ENCODE measurements at regions not wholly inside any gene's neighbourhood (a gene's known extent, or its start where the extent isn't known, plus 50 kb on each side); places are given as distances from the start of the nearest gene placed in this dataset.

DNA sequence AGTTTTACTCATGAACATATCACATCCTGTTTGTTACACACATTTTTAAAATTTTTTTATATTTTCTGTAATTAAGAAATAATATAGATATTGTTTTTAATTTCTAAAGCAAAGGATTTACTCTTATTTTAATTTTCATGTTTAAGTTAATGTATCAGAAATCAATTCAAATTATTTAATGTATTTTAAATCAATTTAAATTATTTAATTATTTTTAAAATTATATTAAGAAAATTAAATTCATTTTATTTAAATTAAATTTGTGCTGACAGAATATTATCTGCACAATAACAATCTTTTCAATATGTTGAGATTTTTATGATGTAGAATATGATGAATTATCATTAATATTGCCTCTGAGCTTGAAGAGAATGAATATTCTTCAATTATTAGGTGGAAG is 681.2 kb upstream of the ALCAM start:
- H3K4me1 ChIP-seq = no peaks in the 10 kb centered on the region
- no peak overlapping the region for H3K27ac ChIP-seq (replicated peaks in 1 of 4)
- no peaks in the 10 kb centered on the region for H3K36me3 ChIP-seq
- DNase-seq (ENCODE audit: extremely low spot score) = no peak
- H3K27me3 ChIP-seq = no peaks in the 10 kb centered on the region
- H3K4me3 ChIP-seq = no peak overlapping the region
- TF ChIP-seq POLR2A (IDR thresholded peaks at IDR 0.05; ENCODE audit: low read depth) (no peak), EP300 (IDR thresholded peaks at IDR 0.05) (no peak), POLR2AphosphoS5 (IDR thresholded peaks at IDR 0.05) (no peak)
- TF ChIP-seq, protein P1, sequence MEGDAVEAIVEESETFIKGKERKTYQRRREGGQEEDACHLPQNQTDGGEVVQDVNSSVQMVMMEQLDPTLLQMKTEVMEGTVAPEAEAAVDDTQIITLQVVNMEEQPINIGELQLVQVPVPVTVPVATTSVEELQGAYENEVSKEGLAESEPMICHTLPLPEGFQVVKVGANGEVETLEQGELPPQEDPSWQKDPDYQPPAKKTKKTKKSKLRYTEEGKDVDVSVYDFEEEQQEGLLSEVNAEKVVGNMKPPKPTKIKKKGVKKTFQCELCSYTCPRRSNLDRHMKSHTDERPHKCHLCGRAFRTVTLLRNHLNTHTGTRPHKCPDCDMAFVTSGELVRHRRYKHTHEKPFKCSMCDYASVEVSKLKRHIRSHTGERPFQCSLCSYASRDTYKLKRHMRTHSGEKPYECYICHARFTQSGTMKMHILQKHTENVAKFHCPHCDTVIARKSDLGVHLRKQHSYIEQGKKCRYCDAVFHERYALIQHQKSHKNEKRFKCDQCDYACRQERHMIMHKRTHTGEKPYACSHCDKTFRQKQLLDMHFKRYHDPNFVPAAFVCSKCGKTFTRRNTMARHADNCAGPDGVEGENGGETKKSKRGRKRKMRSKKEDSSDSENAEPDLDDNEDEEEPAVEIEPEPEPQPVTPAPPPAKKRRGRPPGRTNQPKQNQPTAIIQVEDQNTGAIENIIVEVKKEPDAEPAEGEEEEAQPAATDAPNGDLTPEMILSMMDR (IDR thresholded peaks at IDR 0.05) = no peak
- intact Hi-C loops (cut with DNase I) = no loop called here
- no peaks in the 10 kb centered on the region for H3K9me3 ChIP-seq

DNA sequence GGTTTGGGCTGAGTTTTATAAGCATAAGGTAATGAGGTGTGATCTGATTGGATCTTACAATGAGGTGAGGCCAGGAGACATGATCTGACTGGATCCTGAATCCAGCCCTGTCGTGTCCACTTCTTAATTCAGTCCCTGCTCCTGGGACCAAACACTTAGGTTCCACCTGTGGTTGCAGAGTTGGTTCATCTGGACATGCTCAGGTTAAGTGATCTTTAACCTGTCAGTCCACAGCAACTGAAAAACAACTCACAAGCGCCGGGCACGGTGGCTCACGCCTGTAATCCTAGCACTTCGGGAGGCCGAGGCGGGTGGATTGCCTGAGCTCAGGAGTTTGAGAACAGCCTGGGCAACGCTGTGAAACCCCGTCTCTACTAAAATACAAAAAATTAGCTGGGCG is 679.3 kb upstream of the ALCAM start:
- Histone ChIP-seq H3K27me3 (no peaks in the 10 kb centered on the region), H3K27ac (replicated peaks in 1 of 4) (no peak overlapping the region), H3K9me3 (no peaks in the 10 kb centered on the region), H3K36me3 (no peaks in the 10 kb centered on the region), H3K4me3 (no peak overlapping the region), H3K4me1 (no peaks in the 10 kb centered on the region)
- intact Hi-C loops (cut with DNase I) = no loop called here
- TF ChIP-seq POLR2A (IDR thresholded peaks at IDR 0.05; ENCODE audit: low read depth) (no peak), EP300 (IDR thresholded peaks at IDR 0.05) (no peak), POLR2AphosphoS5 (IDR thresholded peaks at IDR 0.05) (no peak)
- TF ChIP-seq, protein P1 (IDR thresholded peaks at IDR 0.05) = no peak
- no peak for DNase-seq (ENCODE audit: extremely low spot score)
- WGBS = 95% methylated on average over 11 of the region's 11 CpGs

GRCh38 chr3:104696470-104696869 is 670.2 kb upstream of the ALCAM start:
- no peaks in the 10 kb centered on the region for H3K4me1 ChIP-seq
- no peak overlapping the region for H3K4me3 ChIP-seq
- WGBS = 53% methylated on average over 8 of the region's 8 CpGs
- intact Hi-C loops (cut with DNase I) = no loop called here
- DNase-seq (ENCODE audit: extremely low spot score) = no peak
- no peaks in the 10 kb centered on the region for H3K27me3 ChIP-seq
- H3K27ac ChIP-seq (replicated peaks in 1 of 4) = no peak overlapping the region
- no peaks in the 10 kb centered on the region for H3K36me3 ChIP-seq
- H3K9me3 ChIP-seq = no peaks in the 10 kb centered on the region
- TF ChIP-seq EP300 (IDR thresholded peaks at IDR 0.05) = no peak
- TF ChIP-seq, protein P1 (IDR thresholded peaks at IDR 0.05) = no peak
- TF ChIP-seq POLR2A (IDR thresholded peaks at IDR 0.05; ENCODE audit: low read depth) = no peak
- TF ChIP-seq POLR2AphosphoS5 (IDR thresholded peaks at IDR 0.05) = no peak

DNA sequence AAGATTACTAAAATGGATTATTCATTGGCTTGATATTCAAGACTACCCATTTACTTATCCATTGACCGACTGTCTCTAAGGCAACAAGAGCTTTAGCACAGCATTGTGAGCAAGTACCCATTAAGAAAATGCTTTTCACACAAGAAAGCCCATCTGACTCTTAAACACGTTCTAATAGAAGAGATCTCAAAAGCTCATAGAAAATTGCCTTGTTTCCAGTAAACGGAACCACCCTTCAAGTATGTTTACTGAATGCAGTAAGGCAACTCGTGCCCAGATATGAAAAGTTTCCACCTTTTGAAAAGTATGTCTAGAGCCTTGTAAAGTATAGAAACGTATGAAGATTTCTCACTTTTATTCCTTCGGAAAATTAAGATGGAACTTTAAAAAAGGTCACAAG is 655.3 kb upstream of the ALCAM start:
- Histone ChIP-seq H3K36me3 (no peaks in the 10 kb centered on the region), H3K9me3 (no peaks in the 10 kb centered on the region), H3K27me3 (no peaks in the 10 kb centered on the region), H3K4me1 (no peaks in the 10 kb centered on the region), H3K4me3 (no peak overlapping the region), H3K27ac (replicated peaks in 1 of 4) (no peak overlapping the region)
- 84% methylated on average over 6 of the region's 6 CpGs for WGBS
- no peak for DNase-seq (ENCODE audit: extremely low spot score)
- TF ChIP-seq POLR2A (IDR thresholded peaks at IDR 0.05; ENCODE audit: low read depth) (no peak), EP300 (IDR thresholded peaks at IDR 0.05) (no peak), POLR2AphosphoS5 (IDR thresholded peaks at IDR 0.05) (no peak)
- TF ChIP-seq, protein P1 (IDR thresholded peaks at IDR 0.05) = no peak
- intact Hi-C loops (cut with DNase I) = no loop called here

DNA sequence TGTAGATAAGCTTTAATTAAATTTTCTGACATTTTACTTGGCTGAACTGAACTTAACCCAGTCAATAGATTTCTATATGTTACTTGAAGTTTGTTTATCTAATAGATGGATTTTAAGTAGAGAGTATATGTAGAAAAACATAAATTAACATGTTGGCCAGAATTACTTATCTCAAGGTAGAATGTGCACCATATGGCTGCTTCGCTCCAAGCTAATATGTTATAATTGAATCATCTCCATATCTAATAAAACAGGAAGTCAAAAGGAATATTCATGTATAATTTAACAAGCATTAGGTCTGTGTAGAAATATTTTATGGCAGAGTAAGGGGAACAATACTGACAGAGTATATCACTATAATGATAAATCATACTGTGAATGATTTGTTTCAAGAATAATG is 650.7 kb upstream of the ALCAM start:
- no peak for DNase-seq (ENCODE audit: extremely low spot score)
- Histone ChIP-seq H3K36me3 (no peaks in the 10 kb centered on the region), H3K27ac (replicated peaks in 1 of 4) (no peak overlapping the region), H3K4me1 (no peaks in the 10 kb centered on the region), H3K27me3 (no peaks in the 10 kb centered on the region), H3K9me3 (no peaks in the 10 kb centered on the region), H3K4me3 (no peak overlapping the region)
- 83% methylated on average over 1 of the region's 1 CpG for WGBS
- intact Hi-C loops (cut with DNase I) = no loop called here
- TF ChIP-seq POLR2A (IDR thresholded peaks at IDR 0.05; ENCODE audit: low read depth) (no peak), EP300 (IDR thresholded peaks at IDR 0.05) (no peak), POLR2AphosphoS5 (IDR thresholded peaks at IDR 0.05) (no peak)
- TF ChIP-seq, protein P1 (IDR thresholded peaks at IDR 0.05) = no peak
